GM13977 (cell line): ENCODE measurements at regions not wholly inside any gene's neighbourhood (a gene's known extent, or its start where the extent isn't known, plus 50 kb on each side); places are given as distances from the start of the nearest gene placed in this dataset.
"Not testable (repeated sequence)": the region's sequence is repeated elsewhere in the genome, so short reads cannot be mapped to it uniquely, and the experiment has no call there.

ENCODE experiments used
- DNase-seq: peaks from one replicate; pipeline ENCODE4 v3.0.0; 2012; ENCODE audit warnings: low spot score
- in situ Hi-C: fragments of 300-500 bp; cut with MboI; formaldehyde crosslinking; loops from one replicate; pipeline ENCODE4 v1.12.0; 2022; ENCODE audit warnings: low sequenced_read_pairs, low pct_unique_long_range_greater_than_20kb, mixed read lengths, inconsistent platforms; ENCODE audit not compliant: unreplicated experiment
- TF ChIP-seq, protein P1 (sequence below): IDR thresholded peaks from 2 replicates; pipeline ENCODE4 v1.5.1; 2012; ENCODE audit warnings: mild to moderate bottlenecking, control low read depth; ENCODE audit not compliant: insufficient read depth; ENCODE audit errors: extremely low read depth, missing control alignments

DNA sequence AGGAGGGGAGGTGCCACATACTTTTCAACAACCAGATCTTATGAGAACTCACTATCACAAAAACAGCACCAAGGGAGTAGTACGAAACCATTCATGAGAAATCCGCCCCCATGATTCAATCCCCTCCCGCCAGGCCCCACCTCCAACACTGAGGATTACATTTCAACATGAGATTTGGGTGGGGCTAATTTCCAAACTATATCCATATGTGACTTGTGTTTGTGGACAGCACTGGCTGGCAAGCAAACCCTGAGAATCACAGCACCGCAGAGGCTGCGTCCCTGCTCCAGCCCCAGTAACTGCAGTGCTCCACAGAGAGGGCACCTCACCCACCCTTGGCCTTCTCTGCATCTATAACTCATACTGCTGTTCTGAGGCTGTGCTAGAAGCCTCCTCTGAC lies 211.2 kb upstream of the PODXL start:
- in situ Hi-C loops = no loop called here
- TF ChIP-seq, protein P1, sequence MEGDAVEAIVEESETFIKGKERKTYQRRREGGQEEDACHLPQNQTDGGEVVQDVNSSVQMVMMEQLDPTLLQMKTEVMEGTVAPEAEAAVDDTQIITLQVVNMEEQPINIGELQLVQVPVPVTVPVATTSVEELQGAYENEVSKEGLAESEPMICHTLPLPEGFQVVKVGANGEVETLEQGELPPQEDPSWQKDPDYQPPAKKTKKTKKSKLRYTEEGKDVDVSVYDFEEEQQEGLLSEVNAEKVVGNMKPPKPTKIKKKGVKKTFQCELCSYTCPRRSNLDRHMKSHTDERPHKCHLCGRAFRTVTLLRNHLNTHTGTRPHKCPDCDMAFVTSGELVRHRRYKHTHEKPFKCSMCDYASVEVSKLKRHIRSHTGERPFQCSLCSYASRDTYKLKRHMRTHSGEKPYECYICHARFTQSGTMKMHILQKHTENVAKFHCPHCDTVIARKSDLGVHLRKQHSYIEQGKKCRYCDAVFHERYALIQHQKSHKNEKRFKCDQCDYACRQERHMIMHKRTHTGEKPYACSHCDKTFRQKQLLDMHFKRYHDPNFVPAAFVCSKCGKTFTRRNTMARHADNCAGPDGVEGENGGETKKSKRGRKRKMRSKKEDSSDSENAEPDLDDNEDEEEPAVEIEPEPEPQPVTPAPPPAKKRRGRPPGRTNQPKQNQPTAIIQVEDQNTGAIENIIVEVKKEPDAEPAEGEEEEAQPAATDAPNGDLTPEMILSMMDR = no peak
- DNase-seq = no peak

GRCh38 chr7:131765575-131765974 lies 209.1 kb upstream of the PODXL start:
- TF ChIP-seq, protein P1 = no peak
- no peak for DNase-seq
- in situ Hi-C loops = no loop called here

DNA sequence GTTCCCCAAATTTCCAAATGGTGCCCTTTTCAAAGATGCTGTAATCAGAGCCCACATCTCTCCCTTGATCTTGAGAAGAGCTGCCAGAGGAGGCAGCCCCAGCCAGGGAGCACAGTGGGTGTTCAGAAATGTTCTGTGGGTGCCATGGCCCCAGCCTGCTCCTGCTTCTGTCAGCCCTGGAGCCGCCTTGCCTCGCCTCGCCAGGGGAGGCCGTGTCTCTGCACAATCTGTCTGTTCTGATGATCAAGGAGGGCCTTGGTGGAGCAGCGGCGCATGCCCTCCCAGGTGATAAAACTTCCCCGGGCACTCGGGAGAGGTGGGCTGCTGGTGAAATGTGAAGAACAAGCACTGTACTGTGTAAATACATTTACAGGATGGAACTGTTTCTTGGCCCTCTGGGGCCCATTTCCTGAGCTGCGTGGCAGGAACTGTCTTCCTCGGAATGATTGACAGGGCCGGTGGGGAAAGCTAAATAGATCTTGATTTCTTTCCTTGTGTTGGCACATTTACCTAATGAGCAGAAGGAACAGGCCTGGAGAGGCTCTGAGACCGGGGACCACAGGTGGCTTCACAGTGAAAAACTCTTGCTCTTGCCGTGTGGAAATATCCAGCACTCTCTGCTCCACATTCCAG lies 207.8 kb upstream of the PODXL start:
- DNase-seq = no peak

DNA sequence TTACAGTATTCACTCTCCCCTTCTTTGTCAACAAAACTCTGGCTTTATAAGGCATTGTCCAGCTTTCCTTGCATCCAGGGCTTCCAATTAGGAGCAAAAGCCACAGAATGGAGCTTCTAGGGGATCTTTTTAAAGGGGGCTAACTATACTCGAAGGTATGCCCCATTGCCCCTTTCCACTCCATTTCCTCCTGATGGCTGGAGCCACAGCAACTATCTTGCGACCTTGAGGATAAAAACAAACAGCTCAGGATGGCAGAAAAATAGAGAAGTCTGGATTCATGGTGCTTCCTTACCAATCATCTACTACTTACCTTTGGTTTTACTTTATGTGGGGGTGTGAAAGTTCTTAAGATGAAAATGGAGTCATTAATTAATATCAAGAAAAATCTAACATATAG lies 206.3 kb upstream of the PODXL start:
- DNase-seq = no peak
- in situ Hi-C loops = no loop called here
- TF ChIP-seq, protein P1 = no peak

More for the DNA sequence above, 207.8 kb upstream of the PODXL start:
- TF ChIP-seq, protein P1 = no peak
- in situ Hi-C loops = no loop called here

GRCh38 chr7:131755801-131756200 lies 199.4 kb upstream of the PODXL start:
- in situ Hi-C loops, DNase-seq: not testable (repeated sequence)

DNA sequence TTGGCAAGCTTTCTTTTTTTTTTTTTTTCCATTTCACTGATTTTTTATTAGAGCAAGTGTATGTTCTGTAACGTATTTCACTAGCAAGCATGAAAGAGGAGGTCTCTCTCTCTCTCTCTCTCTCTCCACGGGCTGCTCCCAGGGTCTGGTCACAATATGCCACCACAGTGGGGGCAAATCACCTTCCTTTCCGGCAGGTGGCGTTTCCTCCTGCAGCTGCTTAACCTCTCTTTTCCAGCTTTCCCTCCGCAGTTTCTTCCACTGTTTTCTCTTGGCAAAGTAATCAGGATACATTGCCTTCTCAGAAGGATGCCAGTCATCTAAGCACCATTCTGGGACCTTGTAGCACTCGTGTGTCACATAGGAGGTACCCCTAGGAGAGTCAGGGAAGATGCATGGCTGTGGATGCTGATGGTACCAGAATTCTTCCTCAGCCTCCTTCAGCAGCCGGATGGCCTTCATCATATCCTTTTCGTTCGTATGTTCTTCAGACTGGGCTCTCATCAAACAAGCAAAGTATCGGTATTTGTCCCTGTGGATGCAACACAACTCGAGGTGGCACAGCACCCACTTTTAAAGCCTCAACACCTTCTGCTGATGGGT lies 197.3 kb upstream of the PODXL start:
- TF ChIP-seq, protein P1 = peak; percentile 28
- in situ Hi-C loops = no loop called here
- DNase-seq = no peak

DNA sequence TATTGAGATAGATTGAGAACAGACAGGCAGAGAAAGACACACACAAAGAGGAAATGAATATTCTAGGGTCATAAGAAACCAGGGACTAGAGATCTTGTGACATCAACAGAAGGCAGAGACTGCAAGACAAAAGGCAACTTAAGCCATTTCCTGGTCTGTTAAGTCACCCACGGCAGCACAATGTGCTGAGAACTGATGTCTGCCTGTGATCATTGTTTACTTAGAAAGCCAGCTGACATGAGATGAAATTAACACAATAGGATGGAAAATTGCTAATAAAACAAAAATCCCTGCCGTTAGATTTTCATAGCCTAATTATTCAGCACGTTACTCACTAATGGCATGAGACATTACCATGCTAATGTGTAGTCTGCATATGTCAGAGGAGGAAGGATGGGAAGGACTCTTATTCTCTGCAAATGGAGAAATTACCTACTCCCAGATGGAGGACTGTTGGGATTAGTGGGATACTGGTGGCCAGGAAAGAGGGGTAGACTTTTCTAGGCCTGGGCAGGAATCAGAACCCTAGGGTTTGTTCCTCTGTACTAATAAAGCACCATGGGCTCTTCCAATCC lies 191.3 kb upstream of the PODXL start:
- in situ Hi-C loops = no loop called here
- DNase-seq = no peak
- TF ChIP-seq, protein P1 = no peak
